GM23338 (cell line): ENCODE measurements at regions not wholly inside any gene's neighbourhood (a gene's known extent, or its start where the extent isn't known, plus 50 kb on each side); places are given as distances from the start of the nearest gene placed in this dataset.

Experiments used
- ATAC-seq: fragments of 200-7000 bp; cut with Tn5 transposase; 3 replicates; pipeline ENCODE4 v1.9.1; 2020
- DNase-seq: peaks from one replicate; pipeline ENCODE4 v3.0.0-alpha.2; 2015; ENCODE audit warnings: low spot score
- H2AFZ ChIP-seq: fragments of 200-600 bp; sonication (generic); 2 replicates; pipeline ENCODE4 v1.8.0; 2016; ENCODE audit warnings: antibody characterized with exemption, mild to moderate bottlenecking, moderate library complexity
- H3F3A ChIP-seq: fragments of 200-600 bp; sonication (generic); replicated peaks from 2 replicates; pipeline ENCODE4 v1.8.0; 2017; ENCODE audit warnings: antibody characterized with exemption, mixed run types, low read depth
- H3K27ac ChIP-seq: fragments of 200-600 bp; sonication (generic); 2 replicates; pipeline ENCODE4 v1.6.1; 2016; ENCODE audit warnings: low read depth
- H3K27me3 ChIP-seq: fragments of 200-600 bp; sonication (generic); 2 replicates; pipeline ENCODE4 v1.8.0; 2016; ENCODE audit warnings: mild to moderate bottlenecking, mixed run types, moderate library complexity; ENCODE audit not compliant: insufficient read depth
- H3K36me3 ChIP-seq: fragments of 200-600 bp; sonication (generic); 2 replicates; pipeline ENCODE4 v1.8.0; 2016; ENCODE audit warnings: mild to moderate bottlenecking; ENCODE audit not compliant: insufficient read depth
- H3K4me1 ChIP-seq: fragments of 200-600 bp; sonication (generic); 2 replicates; pipeline ENCODE4 v1.8.0; 2016; ENCODE audit warnings: mild to moderate bottlenecking, moderate library complexity; ENCODE audit not compliant: insufficient read depth
- H3K4me2 ChIP-seq: fragments of 200-600 bp; sonication (generic); 2 replicates; pipeline ENCODE4 v1.7.1; 2017; ENCODE audit warnings: mixed run types
- H3K4me3 ChIP-seq: fragments of 200-600 bp; sonication (generic); 2 replicates; pipeline ENCODE4 v1.6.1; 2016; ENCODE audit warnings: mixed run types
- H3K79me2 ChIP-seq: fragments of 200-600 bp; sonication (generic); replicated peaks from 2 replicates; pipeline ENCODE4 v1.8.0; 2017; ENCODE audit warnings: mild to moderate bottlenecking; ENCODE audit not compliant: insufficient read depth
- H3K9me2 ChIP-seq: fragments of 200-600 bp; sonication (generic); 2 replicates; pipeline ENCODE4 v1.8.0; 2017; ENCODE audit not compliant: insufficient read depth
- H4K20me1 ChIP-seq: fragments of 200-600 bp; sonication (generic); replicated peaks from 2 replicates; pipeline ENCODE4 v1.8.0; 2017; ENCODE audit warnings: mild to moderate bottlenecking; ENCODE audit not compliant: insufficient read depth
- H3K27ac Mint-ChIP-seq: 2 replicates; pipeline ENCODE4 v1.8.0; 2020; ENCODE audit warnings: inconsistent platforms, mild to moderate bottlenecking, moderate library complexity, mixed read lengths
- H3K27me3 Mint-ChIP-seq: 3 replicates; pipeline ENCODE4 v1.8.0; 2022; ENCODE audit warnings: low read depth, mild to moderate bottlenecking, moderate library complexity, mixed read lengths, inconsistent platforms; ENCODE audit not compliant: insufficient read depth, poor library complexity
- H3K36me3 Mint-ChIP-seq: 3 replicates; pipeline ENCODE4 v1.8.0; 2021; ENCODE audit warnings: low read depth, mild to moderate bottlenecking, inconsistent platforms, moderate library complexity, mixed read lengths
- H3K4me1 Mint-ChIP-seq: 3 replicates; pipeline ENCODE4 v1.8.0; 2020; ENCODE audit warnings: mild to moderate bottlenecking, inconsistent platforms, mixed read lengths
- H3K4me3 Mint-ChIP-seq: 3 replicates; pipeline ENCODE4 v1.8.0; 2021; ENCODE audit warnings: moderate library complexity, mild to moderate bottlenecking, inconsistent platforms, mixed read lengths
- H3K9me3 Mint-ChIP-seq: 3 replicates; pipeline ENCODE4 v1.8.0; 2020; ENCODE audit warnings: moderate library complexity, mild to moderate bottlenecking, inconsistent platforms, mixed read lengths
- CREB1 ChIP-seq: fragments of 250-450 bp; sonication (Bioruptor Pico); IDR thresholded peaks from 2 replicates; pipeline ENCODE4 v1.5.0; 2020; ENCODE audit warnings: low read depth, mild to moderate bottlenecking, moderate library complexity
- CTCF ChIP-seq, 2 experiments: fragments of 200-600 bp in 1 of 2; sonication (generic) in 1 of 2; conservative IDR thresholded peaks; 2 replicates each; pipeline versions ENCODE4 v1.5.1 to v1.6.1; 2016 to 2017; ENCODE audit warnings: antibody characterized with exemption in 2 of 2, low read depth in 2 of 2, mild to moderate bottlenecking in 2 of 2, moderate library complexity in 1 of 2
- EZH2phosphoT487 ChIP-seq: fragments of 200-600 bp; sonication (generic); IDR thresholded peaks from one replicate; pipeline ENCODE4 v1.8.1; 2018; ENCODE audit warnings: antibody characterized with exemption; ENCODE audit not compliant: unreplicated experiment
- REST ChIP-seq: IDR thresholded peaks from one replicate; pipeline ENCODE4 v1.6.1; 2018; ENCODE audit warnings: antibody characterized with exemption; ENCODE audit not compliant: unreplicated experiment
- STAT1 ChIP-seq: IDR thresholded peaks from one replicate; pipeline ENCODE4 v1.6.1; 2016; ENCODE audit warnings: antibody characterized with exemption; ENCODE audit not compliant: unreplicated experiment
- ZNF114 ChIP-seq: fragments of 250-450 bp; sonication (Bioruptor Pico); IDR thresholded peaks from 2 replicates; pipeline ENCODE4 v1.5.0; 2020; ENCODE audit warnings: mild to moderate bottlenecking, moderate library complexity
- ZNF462 ChIP-seq: fragments of 250-450 bp; sonication (Bioruptor Pico); IDR thresholded peaks from 2 replicates; pipeline ENCODE4 v1.5.0; 2020; ENCODE audit warnings: mild to moderate bottlenecking, moderate library complexity

DNA sequence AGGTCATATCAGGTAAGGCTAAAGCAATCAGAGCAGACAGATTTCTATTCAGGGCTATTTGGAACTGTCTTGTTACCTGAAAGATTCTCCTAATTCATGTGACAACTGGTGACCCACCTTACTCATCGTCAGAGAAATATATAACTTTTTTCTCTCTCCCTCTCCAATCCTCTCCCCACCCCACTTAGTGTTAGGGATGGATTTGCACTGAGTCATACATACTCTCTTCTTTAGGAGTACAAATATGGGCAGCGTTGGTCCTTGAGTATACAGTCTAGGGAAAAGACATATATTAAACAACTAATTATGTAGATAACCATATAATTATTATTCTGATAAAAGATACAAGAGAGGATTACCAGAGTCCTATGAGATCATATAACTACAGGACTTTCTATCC, 246.3 kb downstream of the HHIPL2 start:
- H3K27me3 Mint-ChIP-seq, result no peaks in the 10 kb centered on the region

DNA sequence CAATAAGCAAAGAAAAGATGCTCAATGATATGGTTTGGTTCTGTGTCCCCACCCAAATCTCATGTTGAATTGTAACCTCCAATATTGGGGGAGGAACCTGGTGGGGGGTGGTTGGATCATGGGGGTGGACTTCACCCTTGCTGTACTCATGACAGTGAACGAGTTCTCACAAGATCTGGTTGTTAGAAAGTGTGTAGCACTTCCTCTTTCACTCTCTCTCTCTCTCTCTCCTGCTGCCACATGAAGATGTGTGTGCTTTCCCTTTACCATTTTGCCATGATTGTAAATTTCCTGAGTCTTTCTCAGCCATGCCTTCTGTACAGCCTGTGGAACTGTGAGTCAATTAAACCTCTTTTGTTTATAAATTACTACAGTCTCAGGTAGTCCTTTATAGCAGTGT, 248.4 kb downstream of the HHIPL2 start:
- Histone ChIP-seq H3F3A (no peaks in the 10 kb centered on the region), H3K4me1 (no peaks in the 10 kb centered on the region), H3K36me3 (no peaks in the 10 kb centered on the region), H3K79me2 (no peaks in the 10 kb centered on the region), H3K27ac (no peak overlapping the region), H3K9me2 (peaks cover 19% of the 10 kb centered on the region), H3K4me2 (no peak overlapping the region), H2AFZ (no peak overlapping the region), H3K4me3 (no peak overlapping the region), H3K27me3 (no peaks in the 10 kb centered on the region), H4K20me1 (no peaks in the 10 kb centered on the region)
- Mint-ChIP-seq H3K4me3 (no peak overlapping the region), H3K9me3 (peaks cover 12% of the 10 kb centered on the region; the same call in 2 of the 3 replicates), H3K27ac (no peak overlapping the region), H3K36me3 (no peaks in the 10 kb centered on the region), H3K4me1 (no peaks in the 10 kb centered on the region), H3K27me3 (no peaks in the 10 kb centered on the region)
- DNase-seq (no peak), ATAC-seq (no peak)
- TF ChIP-seq EZH2phosphoT487, result no peak
- no peak for TF ChIP-seq CREB1 (CRISPR knock-in tag)
- no peak for TF ChIP-seq ZNF114 (CRISPR knock-in tag)
- TF ChIP-seq STAT1, result no peak
- no peak for TF ChIP-seq ZNF462 (CRISPR knock-in tag)
- no peak for TF ChIP-seq REST

More for the DNA sequence above, 246.3 kb downstream of the HHIPL2 start:
- Histone ChIP-seq H3K27me3 (no peaks in the 10 kb centered on the region), H3K4me3 (no peak overlapping the region), H3F3A (no peaks in the 10 kb centered on the region), H2AFZ (no peak overlapping the region), H3K27ac (no peak overlapping the region), H3K4me1 (no peaks in the 10 kb centered on the region), H3K4me2 (no peak overlapping the region), H3K36me3 (no peaks in the 10 kb centered on the region), H4K20me1 (no peaks in the 10 kb centered on the region), H3K79me2 (no peaks in the 10 kb centered on the region), H3K9me2 (peaks cover 14% of the 10 kb centered on the region)
- no peak for ATAC-seq
- Mint-ChIP-seq H3K4me3 (no peak overlapping the region), H3K36me3 (no peaks in the 10 kb centered on the region), H3K4me1 (no peaks in the 10 kb centered on the region), H3K27ac (no peak overlapping the region), H3K9me3 (peaks cover 9% of the 10 kb centered on the region; the same call in 2 of the 3 replicates)
- no peak for DNase-seq
- TF ChIP-seq CTCF (conservative IDR thresholded peaks at IDR 0.05; ENCODE audit: low read depth in 2 of 2), result no peak
